H1 (cell line): ENCODE measurements at regions not wholly inside any gene's neighbourhood (a gene's known extent, or its start where the extent isn't known, plus 50 kb on each side); places are given as distances from the start of the nearest gene placed in this dataset.

Experiments
- CHD7 ChIP-seq: fragments of 300-600 bp; sonication (generic); IDR thresholded peaks from 2 replicates; pipeline ENCODE4 v1.7.1; 2012; ENCODE audit warnings: low read length, moderate library complexity, mild to moderate bottlenecking, inconsistent platforms; ENCODE audit not compliant: insufficient replicate concordance
- SUZ12 ChIP-seq: fragments of 200-600 bp; sonication (generic); IDR thresholded peaks from 2 replicates; pipeline ENCODE4 v1.6.1; 2012; ENCODE audit warnings: mild to moderate bottlenecking, inconsistent platforms, low read length, moderate library complexity, mixed read lengths
- TAF1 ChIP-seq: IDR thresholded peaks from 2 replicates; pipeline ENCODE4 v1.6.1; 2011; ENCODE audit warnings: mild to moderate bottlenecking, low read depth, low read length
- TAF7 ChIP-seq: optimal IDR thresholded peaks from 2 replicates; pipeline ENCODE3; 2011; ENCODE audit warnings: low read depth, mild to moderate bottlenecking, inconsistent platforms, low read length, moderate library complexity, borderline replicate concordance

GRCh38 chr20:43829951-43830690 lies 84.5 kb upstream of the TOX2 start (continued):
- TF ChIP-seq CHD7: no peak
- no peak for TF ChIP-seq TAF7
- no peak for TF ChIP-seq TAF1
- no peak for TF ChIP-seq SUZ12
